H1 (cell line): ENCODE measurements at regions not wholly inside any gene's neighbourhood (a gene's known extent, or its start where the extent isn't known, plus 50 kb on each side); places are given as distances from the start of the nearest gene placed in this dataset.

Experiments
- CTCF ChIA-PET: fragments of 300-600 bp; sonication (Branson Sonifier 250); formaldehyde crosslinking; loops from one replicate; lab custom pipeline; 2021; ENCODE audit not compliant: partially characterized antibody; lab: Charles Lee
- POLR2A ChIA-PET: fragments of 300-600 bp; sonication (Branson Sonifier 250); formaldehyde crosslinking; loops from one replicate; lab custom pipeline; 2021; ENCODE audit warnings: inconsistent platforms; ENCODE audit not compliant: partially characterized antibody; lab: Charles Lee
- DNase-seq, 2 experiments: peaks; one replicate each; pipeline versions ENCODE4 v3.0.0 to v3.0.0-alpha.2; 2010 to 2022; ENCODE audit warnings: low spot score in 2 of 2, low read depth in 1 of 2, mixed read lengths in 1 of 2
- FAIRE-seq: peaks from 2 replicates; lab custom pipeline; 2011; peaks lifted over from hg19 to GRCh38; lab: Jason Lieb, UNC
- H2AFZ ChIP-seq: 2 replicates; pipeline ENCODE4 v1.8.1; 2012; ENCODE audit warnings: low read length, inconsistent platforms
- H2AK5ac ChIP-seq: 2 replicates; pipeline ENCODE4 v1.6.1; 2013; ENCODE audit warnings: low read depth, low read length
- H2BK120ac ChIP-seq: replicated peaks from 2 replicates; pipeline ENCODE3; 2013; ENCODE audit warnings: low read depth, low read length, inconsistent platforms
- H2BK12ac ChIP-seq: 2 replicates; pipeline ENCODE4 v1.6.1; 2013; ENCODE audit warnings: low read depth, low read length
- H2BK15ac ChIP-seq: 2 replicates; pipeline ENCODE4 v1.6.1; 2013; ENCODE audit warnings: low read length
- H2BK20ac ChIP-seq: 2 replicates; pipeline ENCODE4 v1.6.1; 2013; ENCODE audit warnings: low read length
- H2BK5ac ChIP-seq: 2 replicates; pipeline ENCODE4 v1.6.1; 2013; ENCODE audit warnings: low read depth, low read length
- H3K14ac ChIP-seq: 2 replicates; pipeline ENCODE4 v1.6.1; 2013; ENCODE audit warnings: inconsistent platforms; ENCODE audit not compliant: insufficient read length
- H3K18ac ChIP-seq: 2 replicates; pipeline ENCODE4 v1.6.1; 2013; ENCODE audit warnings: low read length; ENCODE audit errors: extremely low read depth
- H3K23ac ChIP-seq: 2 replicates; pipeline ENCODE4 v1.6.1; 2013; ENCODE audit warnings: inconsistent platforms; ENCODE audit not compliant: insufficient read length
- H3K23me2 ChIP-seq: 2 replicates; pipeline ENCODE4 v1.6.1; 2013; ENCODE audit warnings: low read depth, low read length
- H3K27ac ChIP-seq: 2 replicates; pipeline ENCODE4 v1.6.1; 2011; ENCODE audit warnings: low read depth, low read length, inconsistent platforms
- H3K27me3 ChIP-seq, 4 experiments: replicated peaks in 1 of 4; 1 replicate in 1 of 4; 2 replicates in 3 of 4; pipeline versions ENCODE4 v1.6.1 to v1.8.1; 2011 to 2013; ENCODE audit warnings: low read length in 3 of 4, mild to moderate bottlenecking in 3 of 4, inconsistent platforms in 2 of 4, mixed read lengths in 2 of 4, moderate library complexity in 1 of 4; ENCODE audit not compliant: control insufficient read depth in 3 of 4, insufficient read depth in 3 of 4; ENCODE audit errors: extremely low read depth in 1 of 4
- H3K36me3 ChIP-seq, 4 experiments: 2 replicates each; pipeline versions ENCODE4 v1.6.1 to v1.8.1; 2011 to 2013; ENCODE audit warnings: mild to moderate bottlenecking in 4 of 4, low read length in 3 of 4, moderate library complexity in 2 of 4, control low read depth in 1 of 4, inconsistent platforms in 1 of 4; ENCODE audit not compliant: insufficient read depth in 4 of 4, control insufficient read depth in 2 of 4
- H3K4ac ChIP-seq: replicated peaks from 2 replicates; pipeline ENCODE3; 2013; ENCODE audit warnings: low read length, low read depth, mixed read lengths, inconsistent platforms; ENCODE audit not compliant: insufficient read length
- H3K4me1 ChIP-seq, 4 experiments: replicated peaks in 1 of 4; 1 replicate in 1 of 4; 2 replicates in 3 of 4; pipeline versions ENCODE4 v1.6.1 to v1.8.1; 2011 to 2013; ENCODE audit warnings: low read length in 3 of 4, inconsistent platforms in 2 of 4, mixed read lengths in 1 of 4; ENCODE audit not compliant: insufficient read depth in 4 of 4, control insufficient read depth in 3 of 4
- H3K4me2 ChIP-seq, 2 experiments: 2 replicates each; pipeline versions ENCODE4 v1.6.1 to v1.8.1; 2011 to 2013; ENCODE audit warnings: low read depth in 2 of 2, low read length in 2 of 2, control low read depth in 1 of 2, inconsistent platforms in 1 of 2, mild to moderate bottlenecking in 1 of 2; ENCODE audit not compliant: insufficient read depth in 1 of 2
- H3K4me3 ChIP-seq, 4 experiments: fragments of 200-600, 300-600 bp in 1 of 4; sonication (generic), shearing (Covaris generic), sonication (Bioruptor Twin) in 1 of 4; 2 replicates each; pipeline versions ENCODE4 v1.5.1 to v1.8.1; 2011 to 2016; ENCODE audit warnings: low read length in 4 of 4, low read depth in 3 of 4, control low read depth in 2 of 4, inconsistent platforms in 2 of 4, mild to moderate bottlenecking in 2 of 4, mixed read lengths in 1 of 4, moderate library complexity in 1 of 4; ENCODE audit not compliant: insufficient read depth in 2 of 4; ENCODE audit errors: extremely low read depth in 1 of 4
- H3K56ac ChIP-seq: replicated peaks from 2 replicates; pipeline ENCODE3; 2013; ENCODE audit warnings: low read depth, mild to moderate bottlenecking, mixed read lengths, low read length, inconsistent platforms; ENCODE audit not compliant: insufficient read length
- H3K79me1 ChIP-seq: 2 replicates; pipeline ENCODE4 v1.6.1; 2013; ENCODE audit warnings: low read depth, low read length, control low read depth
- H3K79me2 ChIP-seq, 2 experiments: 2 replicates each; pipeline versions ENCODE4 v1.6.1 to v1.8.1; 2012 to 2013; ENCODE audit warnings: low read length in 2 of 2, mild to moderate bottlenecking in 2 of 2, inconsistent platforms in 1 of 2; ENCODE audit not compliant: insufficient read depth in 2 of 2, control insufficient read depth in 1 of 2
- H3K9ac ChIP-seq, 4 experiments: replicated peaks in 1 of 4; 1 replicate in 1 of 4; 2 replicates in 3 of 4; pipeline versions ENCODE4 v1.6.1 to v1.8.1; 2011 to 2013; ENCODE audit warnings: low read depth in 3 of 4, low read length in 3 of 4, control low read depth in 2 of 4, mild to moderate bottlenecking in 2 of 4, moderate library complexity in 2 of 4, inconsistent platforms in 1 of 4; ENCODE audit errors: extremely low read depth in 1 of 4
- H3K9me3 ChIP-seq, 2 experiments: 2 replicates each; pipeline versions ENCODE4 v1.6.1 to v1.8.1; 2012 to 2013; ENCODE audit warnings: mild to moderate bottlenecking in 2 of 2, moderate library complexity in 2 of 2, control low read depth in 1 of 2, inconsistent platforms in 1 of 2, low read depth in 1 of 2, low read length in 1 of 2, mixed read lengths in 1 of 2; ENCODE audit not compliant: insufficient read depth in 2 of 2
- H4K20me1 ChIP-seq, 2 experiments: replicated peaks in 1 of 2; 2 replicates each; pipeline versions ENCODE3 to v1.8.1; 2011 to 2013; ENCODE audit warnings: inconsistent platforms in 2 of 2, low read length in 2 of 2, mild to moderate bottlenecking in 1 of 2; ENCODE audit not compliant: insufficient read depth in 2 of 2, control insufficient read depth in 1 of 2
- H4K5ac ChIP-seq: 2 replicates; pipeline ENCODE4 v1.6.1; 2013; ENCODE audit warnings: low read length, low read depth, mixed read lengths, inconsistent platforms; ENCODE audit not compliant: insufficient read length
- H4K8ac ChIP-seq: 2 replicates; pipeline ENCODE4 v1.8.0; 2013; ENCODE audit warnings: mild to moderate bottlenecking, moderate library complexity, low read length, inconsistent platforms; ENCODE audit not compliant: insufficient read depth; ENCODE audit errors: extremely low read depth
- H4K91ac ChIP-seq: replicated peaks from 2 replicates; pipeline ENCODE3; 2013; ENCODE audit warnings: low read length, mixed read lengths, inconsistent platforms; ENCODE audit not compliant: insufficient read length
- ASH2L ChIP-seq: fragments of 200-600, 300-600 bp; sonication (generic); IDR thresholded peaks from one replicate; pipeline ENCODE4 v1.7.1; 2017; ENCODE audit warnings: low read length
- CTCF ChIP-seq, 3 experiments: IDR thresholded peaks; 1 replicate in 2 of 3; 2 replicates in 1 of 3; pipeline versions ENCODE4 v1.5.1 to v1.6.1; 2011; ENCODE audit warnings: low read length in 3 of 3, mild to moderate bottlenecking in 3 of 3, inconsistent platforms in 2 of 3, low read depth in 1 of 3, moderate library complexity in 1 of 3; ENCODE audit not compliant: insufficient read depth in 1 of 3; ENCODE audit errors: control extremely low read depth in 1 of 3
- RAD21 ChIP-seq, 2 experiments: IDR thresholded peaks in 1 of 2; conservative IDR thresholded peaks in 1 of 2; 2 replicates each; pipeline ENCODE4 v1.6.1; 2011; ENCODE audit warnings: low read depth in 2 of 2, low read length in 2 of 2, improper control_type of control experiment in 1 of 2, inconsistent platforms in 1 of 2, mild to moderate bottlenecking in 1 of 2, moderate library complexity in 1 of 2
- WGBS, 2 experiments: shearing (Covaris generic) in 1 of 2; methylation state at CpG; one replicate each; pipeline versions ENCODE4 v1.1.6 to v1.1.7; 2013 to 2015; ENCODE audit warnings: low lambda C conversion rate in 2 of 2, mixed read lengths in 2 of 2, inconsistent platforms in 1 of 2, low coverage in 1 of 2, missing lambda C conversion rate in 1 of 2; ENCODE audit not compliant: insufficient replicate concordance in 2 of 2, insufficient coverage in 1 of 2, insufficient read length in 1 of 2; ENCODE audit errors: extremely low coverage in 1 of 2, missing lambda C conversion rate in 1 of 2; 5-methylcytosine and 5-hydroxymethylcytosine counted together

- Histone ChIP-seq H3K23me2 (no peaks in the 10 kb centered on the region), H2BK120ac (no peak overlapping the region), H3K9ac (no peak overlapping the region), H3K9me3 (no peaks in the 10 kb centered on the region), H4K5ac (no peak overlapping the region), H3K4me3 (no peak overlapping the region), H3K4me1 (peaks cover 0 to 4% (median 3%) of the 10 kb centered on the region in 4 experiments; a peak in 2 of 7 replicates), H2BK12ac (no peak overlapping the region), H3K79me1 (no peaks in the 10 kb centered on the region), H3K14ac (no peak overlapping the region), H2AFZ (no peak overlapping the region), H3K27ac (no peak overlapping the region), H3K23ac (no peak overlapping the region), H3K36me3 (no peaks in the 10 kb centered on the region), H3K27me3 (no peaks in the 10 kb centered on the region; a peak in 3 of 7 replicates), H3K18ac (no peak overlapping the region), H3K56ac (no peak overlapping the region), H2BK20ac (no peak overlapping the region), H2BK5ac (no peak overlapping the region; the same call in 1 of the 2 replicates), H2AK5ac (no peak overlapping the region), H2BK15ac (no peak overlapping the region), H3K4ac (no peak overlapping the region), H4K20me1 (no peaks in the 10 kb centered on the region), H4K8ac (no peak overlapping the region; the same call in 1 of the 2 replicates), H3K4me2 (no peak overlapping the region), H3K79me2 (no peaks in the 10 kb centered on the region), H4K91ac (no peak overlapping the region)
- ChIA-PET CTCF (interaction anchor here (0.7 to 7.5 kb wide), 25 partner anchors 8 to 618 kb away, joined by 3 to 64 read pairs (median 4); partner anchors contain the start of gene SHANK2), POLR2A (interaction anchor here (0.6 to 1.2 kb wide), 2 partner anchors 120 to 759 kb away, joined by 3 read pairs; no protein-coding TSS in a partner anchor)
- FAIRE-seq = no peak
- 77% methylated on average over 9 of the region's 9 CpGs; no CpG with 5 or more reads in 1 of the 2 experiments for WGBS, 2 experiments
- DNase-seq = no peak
- peak; percentile 17 to 54 (median 44) for TF ChIP-seq CTCF (IDR thresholded peaks at IDR 0.05; ENCODE audit: control extremely low read depth in 1 of 3, insufficient read depth in 1 of 3, low read depth in 1 of 3, low read length in 3 of 3)
- TF ChIP-seq RAD21 (IDR thresholded peaks at IDR 0.05 in 1 of 2, conservative IDR thresholded peaks at IDR 0.05 in 1 of 2; ENCODE audit: low read depth in 2 of 2, low read length in 2 of 2) = peak; percentile 72 to 79
- TF ChIP-seq ASH2L = no peak
Measured at GRCh38 chr11:71372693-71373657, 75.2 kb downstream of the DHCR7 start.
